NOMO-1 treated with DMSO at 0.1 percent for 48 hours (cell line): ENCODE measurements at regions not wholly inside any gene's neighbourhood (a gene's known extent, or its start where the extent isn't known, plus 50 kb on each side); places are given as distances from the start of the nearest gene placed in this dataset.
"Not testable (repeated sequence)": the region's sequence is repeated elsewhere in the genome, so short reads cannot be mapped to it uniquely, and the experiment has no call there.

Source experiments
- DNase-seq: peaks from one replicate; lab custom pipeline; 2025; ENCODE audit not compliant: unreplicated experiment; lab: John Stamatoyannopoulos, UW

GRCh38 chr4:87716371-87717265 lies 66.5 kb downstream of the DMP1 start:
- DNase-seq, result no peak

GRCh38 chr4:87717276-87718031 lies 67.4 kb downstream of the DMP1 start:
- no peak for DNase-seq

- no peak for DNase-seq
These were observed 68.2 kb downstream of the DMP1 start for GRCh38 chr4:87718217-87718835.

- no peak for DNase-seq
These were observed 70.1 kb downstream of the DMP1 start for GRCh38 chr4:87720094-87720691.

GRCh38 chr4:87725287-87725686 lies 74.1 kb upstream of the IBSP start:
- DNase-seq, result not testable (repeated sequence)

GRCh38 chr4:87732033-87732765 lies 67.2 kb upstream of the IBSP start:
- peak; percentile 79 for DNase-seq

GRCh38 chr4:87734084-87734483 lies 65.3 kb upstream of the IBSP start:
- DNase-seq, result no peak

GRCh38 chr4:87734936-87735335 lies 64.4 kb upstream of the IBSP start:
- no peak for DNase-seq

- peak; percentile 2 for DNase-seq
These were observed 60.9 kb upstream of the IBSP start for GRCh38 chr4:87738483-87738882.

- DNase-seq, result no peak
These were observed 59.9 kb upstream of the IBSP start for GRCh38 chr4:87739494-87739893.

- no peak for DNase-seq
These were observed 54.1 kb upstream of the IBSP start for GRCh38 chr4:87745064-87745807.

- DNase-seq, result no peak
These were observed 53.4 kb upstream of the IBSP start for GRCh38 chr4:87746001-87746400.
